ENCODE measurements at regions not wholly inside any gene's neighbourhood (a gene's known extent, or its start where the extent isn't known, plus 50 kb on each side); places are given as distances from the start of the nearest gene placed in this dataset.

DNA sequence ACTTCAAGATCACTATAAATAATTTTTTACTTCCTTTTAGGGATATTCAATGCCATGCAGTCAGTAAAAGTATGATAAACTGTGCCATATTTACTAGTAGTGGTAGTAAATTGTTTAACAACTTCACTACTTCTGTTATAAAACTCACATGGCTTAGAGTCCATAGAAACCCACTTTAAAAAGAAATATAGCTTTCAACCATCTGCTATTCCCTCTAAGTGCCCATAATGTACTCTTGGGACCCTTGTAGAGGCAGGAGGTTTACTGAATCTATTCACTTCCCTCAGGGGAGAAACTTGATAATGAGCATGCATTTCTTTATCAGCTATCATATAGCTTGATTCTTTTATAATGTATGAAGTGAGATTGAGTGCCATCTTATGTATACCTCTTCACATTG lies 1448.4 kb upstream of the ALCAM start:
- H3K9me3 ChIP-seq (ENCODE audit: low read depth, low read length), result no peaks in the 10 kb centered on the region
- no peaks in the 10 kb centered on the region for H3K36me3 ChIP-seq (ENCODE audit: insufficient read depth, low read length)
- H3K4me3 ChIP-seq (ENCODE audit: insufficient read depth, low read length), result no peak overlapping the region
- no peaks in the 10 kb centered on the region for H3K79me2 ChIP-seq (ENCODE audit: insufficient read depth, low read length)
- no peak overlapping the region for H2AFZ ChIP-seq (ENCODE audit: low read length)
- no peaks in the 10 kb centered on the region for H3K4me1 ChIP-seq (ENCODE audit: insufficient read depth, low read length)
- no peaks in the 10 kb centered on the region for H4K20me1 ChIP-seq (ENCODE audit: insufficient read depth, low read length)
- TF ChIP-seq, protein P1, sequence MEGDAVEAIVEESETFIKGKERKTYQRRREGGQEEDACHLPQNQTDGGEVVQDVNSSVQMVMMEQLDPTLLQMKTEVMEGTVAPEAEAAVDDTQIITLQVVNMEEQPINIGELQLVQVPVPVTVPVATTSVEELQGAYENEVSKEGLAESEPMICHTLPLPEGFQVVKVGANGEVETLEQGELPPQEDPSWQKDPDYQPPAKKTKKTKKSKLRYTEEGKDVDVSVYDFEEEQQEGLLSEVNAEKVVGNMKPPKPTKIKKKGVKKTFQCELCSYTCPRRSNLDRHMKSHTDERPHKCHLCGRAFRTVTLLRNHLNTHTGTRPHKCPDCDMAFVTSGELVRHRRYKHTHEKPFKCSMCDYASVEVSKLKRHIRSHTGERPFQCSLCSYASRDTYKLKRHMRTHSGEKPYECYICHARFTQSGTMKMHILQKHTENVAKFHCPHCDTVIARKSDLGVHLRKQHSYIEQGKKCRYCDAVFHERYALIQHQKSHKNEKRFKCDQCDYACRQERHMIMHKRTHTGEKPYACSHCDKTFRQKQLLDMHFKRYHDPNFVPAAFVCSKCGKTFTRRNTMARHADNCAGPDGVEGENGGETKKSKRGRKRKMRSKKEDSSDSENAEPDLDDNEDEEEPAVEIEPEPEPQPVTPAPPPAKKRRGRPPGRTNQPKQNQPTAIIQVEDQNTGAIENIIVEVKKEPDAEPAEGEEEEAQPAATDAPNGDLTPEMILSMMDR (IDR thresholded peaks at IDR 0.05; ENCODE audit: extremely low read depth, low read depth, low read length), result no peak
- H3K4me2 ChIP-seq (ENCODE audit: insufficient read depth, low read length), result no peak overlapping the region
- no peak for DNase-seq (ENCODE audit: insufficient read length, low spot score, missing footprints)
- H3K27me3 ChIP-seq (ENCODE audit: insufficient read depth, low read length), result no peaks in the 10 kb centered on the region
- H3K27ac ChIP-seq (ENCODE audit: low read depth, low read length), result no peak overlapping the region

DNA sequence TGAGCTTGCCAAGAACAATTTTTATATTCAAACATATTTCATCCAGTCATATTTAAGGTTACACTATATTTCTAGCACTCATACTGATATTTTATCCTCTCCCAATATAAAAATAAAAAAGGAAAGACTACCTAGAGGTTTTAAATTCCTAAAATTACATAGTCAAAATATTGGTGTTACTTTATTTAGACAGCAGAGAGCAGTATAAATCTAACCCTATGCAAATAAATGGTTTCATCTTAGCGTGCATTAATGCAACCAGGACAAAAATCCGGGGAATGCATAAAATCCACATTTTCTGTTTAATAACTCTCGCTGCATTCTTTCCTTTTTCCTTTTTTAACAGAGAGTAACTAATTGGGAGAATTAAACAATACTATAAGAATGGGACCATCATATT lies 1447.4 kb upstream of the ALCAM start:
- Histone ChIP-seq H3K4me1 (ENCODE audit: insufficient read depth, low read length) (no peaks in the 10 kb centered on the region), H3K79me2 (ENCODE audit: insufficient read depth, low read length) (no peaks in the 10 kb centered on the region), H3K36me3 (ENCODE audit: insufficient read depth, low read length) (no peaks in the 10 kb centered on the region), H3K9me3 (ENCODE audit: low read depth, low read length) (no peaks in the 10 kb centered on the region), H3K4me2 (ENCODE audit: insufficient read depth, low read length) (no peak overlapping the region), H4K20me1 (ENCODE audit: insufficient read depth, low read length) (no peaks in the 10 kb centered on the region), H3K4me3 (ENCODE audit: insufficient read depth, low read length) (no peak overlapping the region), H3K27me3 (ENCODE audit: insufficient read depth, low read length) (no peaks in the 10 kb centered on the region), H3K27ac (ENCODE audit: low read depth, low read length) (no peak overlapping the region), H2AFZ (ENCODE audit: low read length) (no peak overlapping the region)
- TF ChIP-seq, protein P1 (IDR thresholded peaks at IDR 0.05; ENCODE audit: extremely low read depth, low read depth, low read length), result no peak
- no peak for DNase-seq (ENCODE audit: insufficient read length, low spot score, missing footprints)

DNA sequence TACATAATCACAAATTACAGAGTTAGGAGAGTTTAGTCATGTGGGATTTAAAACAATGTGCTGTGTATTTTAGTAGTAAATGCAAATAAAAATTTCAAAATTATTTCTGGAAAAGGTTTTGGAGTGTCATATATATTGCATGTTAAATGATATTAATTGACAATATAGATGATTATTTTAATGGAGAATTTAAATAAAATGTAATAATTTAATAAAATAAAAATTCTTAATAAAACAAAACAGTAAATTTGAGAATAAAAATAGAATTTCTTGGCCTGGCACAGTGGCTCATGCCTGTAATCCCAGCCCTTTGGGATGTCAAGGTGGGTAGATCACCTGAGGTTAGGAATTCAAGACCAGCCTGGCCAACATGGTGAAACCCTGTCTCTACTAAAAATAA lies 1442.8 kb upstream of the ALCAM start:
- Histone ChIP-seq H3K27ac (ENCODE audit: low read depth, low read length) (no peak overlapping the region), H3K79me2 (ENCODE audit: insufficient read depth, low read length) (no peaks in the 10 kb centered on the region)

GRCh38 chr3:103924544-103924943 lies 1442.2 kb upstream of the ALCAM start:
- TF ChIP-seq, protein P1 (IDR thresholded peaks at IDR 0.05; ENCODE audit: extremely low read depth, low read depth, low read length), result no peak
- no peak overlapping the region for H2AFZ ChIP-seq (ENCODE audit: low read length)
- H3K27me3 ChIP-seq (ENCODE audit: insufficient read depth, low read length), result no peaks in the 10 kb centered on the region
- H3K27ac ChIP-seq (ENCODE audit: low read depth, low read length), result no peak overlapping the region
- no peaks in the 10 kb centered on the region for H4K20me1 ChIP-seq (ENCODE audit: insufficient read depth, low read length)
- H3K9me3 ChIP-seq (ENCODE audit: low read depth, low read length), result peaks cover 2% of the 10 kb centered on the region
- no peak overlapping the region for H3K4me3 ChIP-seq (ENCODE audit: insufficient read depth, low read length)
- no peaks in the 10 kb centered on the region for H3K36me3 ChIP-seq (ENCODE audit: insufficient read depth, low read length)
- H3K4me2 ChIP-seq (ENCODE audit: insufficient read depth, low read length), result no peak overlapping the region
- no peaks in the 10 kb centered on the region for H3K4me1 ChIP-seq (ENCODE audit: insufficient read depth, low read length)
- no peak for DNase-seq (ENCODE audit: insufficient read length, low spot score, missing footprints)
- no peaks in the 10 kb centered on the region for H3K79me2 ChIP-seq (ENCODE audit: insufficient read depth, low read length)

More for the DNA sequence above, 1442.8 kb upstream of the ALCAM start:
- Histone ChIP-seq H3K9me3 (ENCODE audit: low read depth, low read length) (peaks cover 2% of the 10 kb centered on the region), H3K4me2 (ENCODE audit: insufficient read depth, low read length) (no peak overlapping the region), H3K36me3 (ENCODE audit: insufficient read depth, low read length) (no peaks in the 10 kb centered on the region), H3K4me1 (ENCODE audit: insufficient read depth, low read length) (no peaks in the 10 kb centered on the region), H3K27me3 (ENCODE audit: insufficient read depth, low read length) (no peaks in the 10 kb centered on the region), H3K4me3 (ENCODE audit: insufficient read depth, low read length) (no peak overlapping the region), H4K20me1 (ENCODE audit: insufficient read depth, low read length) (no peaks in the 10 kb centered on the region), H2AFZ (ENCODE audit: low read length) (no peak overlapping the region)
- DNase-seq (ENCODE audit: insufficient read length, low spot score, missing footprints), result no peak
- TF ChIP-seq, protein P1 (IDR thresholded peaks at IDR 0.05; ENCODE audit: extremely low read depth, low read depth, low read length), result no peak

Measured in osteoblast (primary cell).